B cell (primary cell): ENCODE measurements at regions not wholly inside any gene's neighbourhood (a gene's known extent, or its start where the extent isn't known, plus 50 kb on each side); places are given as distances from the start of the nearest gene placed in this dataset.

ENCODE experiments used
- ATAC-seq: fragments of 200-7000 bp; cut with Tn5 transposase; one replicate; pipeline ENCODE4 v1.10.0; 2021; ENCODE audit warnings: low read depth, mild to moderate bottlenecking, moderate number of reproducible peaks, moderate library complexity
- CTCF ChIA-PET: fragments of 350-600 bp; sonication (Branson Sonifier 250); formaldehyde crosslinking; loops from one replicate; lab custom pipeline; 2021; ENCODE audit warnings: antibody characterized with exemption, inconsistent platforms; lab: Charles Lee
- POLR2A ChIA-PET: fragments of 350-600 bp; sonication (Branson Sonifier 250); formaldehyde crosslinking; loops from one replicate; lab custom pipeline; 2021; ENCODE audit warnings: antibody characterized with exemption; lab: Charles Lee
- DNase-seq: peaks from one replicate; pipeline ENCODE4 v3.0.0; 2013
- H2AFZ ChIP-seq: 2 replicates; pipeline ENCODE4 v1.6.1; 2012; ENCODE audit warnings: mild to moderate bottlenecking, low read depth, low read length; ENCODE audit not compliant: insufficient read depth, poor library complexity, severe bottlenecking
- H3K27ac ChIP-seq, 2 donors: 1 replicate in 1 of 2; 2 replicates in 1 of 2; pipeline ENCODE4 v1.5.1; 2012 to 2013; ENCODE audit warnings: low read length in 2 of 2, mild to moderate bottlenecking in 2 of 2, moderate library complexity in 1 of 2
- H3K27me3 ChIP-seq, 4 experiments: fragments of 200-600 bp in 1 of 4; sonication (generic) in 1 of 4; replicated peaks in 1 of 4; 1 replicate in 2 of 4; 2 replicates in 2 of 4; pipeline versions ENCODE4 v1.6.1 to v1.7.0; 2013 to 2016; ENCODE audit warnings: low read length in 3 of 4, mild to moderate bottlenecking in 2 of 4, mixed read lengths in 1 of 4, moderate library complexity in 1 of 4; ENCODE audit not compliant: insufficient read depth in 4 of 4, control insufficient read depth in 3 of 4; ENCODE audit errors: control extremely low read depth in 1 of 4
- H3K36me3 ChIP-seq, 2 experiments: replicated peaks in 1 of 2; 1 replicate in 1 of 2; 2 replicates in 1 of 2; pipeline versions ENCODE4 v1.6.1 to v1.7.1; 2013; ENCODE audit warnings: low read length in 1 of 2; ENCODE audit not compliant: insufficient read depth in 2 of 2, control insufficient read depth in 1 of 2; ENCODE audit errors: control extremely low read depth in 1 of 2, extremely low read depth in 1 of 2
- H3K4me1 ChIP-seq, 2 donors: fragments of 200-600 bp in 1 of 2; sonication (generic) in 1 of 2; 1 replicate in 1 of 2; 2 replicates in 1 of 2; pipeline versions ENCODE4 v1.5.1 to v1.6.1; 2013 to 2017; ENCODE audit warnings: low read length in 2 of 2; ENCODE audit not compliant: control insufficient read depth in 2 of 2, insufficient read depth in 2 of 2
- H3K4me2 ChIP-seq: replicated peaks from 2 replicates; pipeline ENCODE3; 2012; ENCODE audit warnings: mild to moderate bottlenecking, low read depth, low read length; ENCODE audit not compliant: poor library complexity, severe bottlenecking
- H3K4me3 ChIP-seq, 5 experiments: fragments of 200-600 bp in 1 of 5; sonication (generic) in 1 of 5; 1 replicate in 3 of 5; 2 replicates in 2 of 5; pipeline versions ENCODE4 v1.5.1 to v1.7.0; 2011 to 2016; ENCODE audit warnings: low read length in 4 of 5, mild to moderate bottlenecking in 4 of 5, low read depth in 2 of 5, control low read depth in 1 of 5, moderate library complexity in 1 of 5; ENCODE audit not compliant: insufficient read depth in 1 of 5; ENCODE audit errors: control extremely low read depth in 1 of 5, extremely low read depth in 1 of 5
- H3K79me2 ChIP-seq: fragments of 200-600 bp; sonication (generic); one replicate; pipeline ENCODE4 v1.6.0; 2016; ENCODE audit warnings: low read length; ENCODE audit not compliant: control insufficient read depth, insufficient read depth
- H3K9ac ChIP-seq: fragments of 200-600 bp; sonication (generic); 2 replicates; pipeline ENCODE4 v1.6.1; 2017; ENCODE audit warnings: mild to moderate bottlenecking, low read length, moderate library complexity
- H3K9me3 ChIP-seq, 3 donors: one replicate each; pipeline versions ENCODE4 v1.6.1 to v1.7.1; 2013; ENCODE audit warnings: low read length in 2 of 3; ENCODE audit not compliant: control insufficient read depth in 2 of 3, insufficient read depth in 1 of 3; ENCODE audit errors: control extremely low read depth in 1 of 3
- H4K20me1 ChIP-seq: 2 replicates; pipeline ENCODE4 v1.6.0; 2012; ENCODE audit warnings: mild to moderate bottlenecking, low read length; ENCODE audit not compliant: insufficient read depth, control insufficient read depth, poor library complexity, severe bottlenecking
- H3K27ac Mint-ChIP-seq: one replicate; pipeline ENCODE4 v1.8.0; 2021; ENCODE audit warnings: mixed read lengths
- H3K27me3 Mint-ChIP-seq: one replicate; pipeline ENCODE4 v1.8.0; 2021; ENCODE audit warnings: mixed read lengths
- H3K4me1 Mint-ChIP-seq: one replicate; pipeline ENCODE4 v1.8.0; 2021; ENCODE audit warnings: mixed read lengths
- H3K4me3 Mint-ChIP-seq: one replicate; pipeline ENCODE4 v1.8.0; 2021; ENCODE audit warnings: mixed read lengths
- H3K9me3 Mint-ChIP-seq: one replicate; pipeline ENCODE4 v1.8.0; 2022; ENCODE audit warnings: mixed read lengths; ENCODE audit not compliant: insufficient read depth
- EZH2 ChIP-seq: IDR thresholded peaks from 2 replicates; pipeline ENCODE4 v1.6.1; 2012; ENCODE audit warnings: borderline replicate concordance, low read depth, mild to moderate bottlenecking, moderate library complexity, low read length; ENCODE audit not compliant: insufficient read depth, poor library complexity, severe bottlenecking
- WGBS: methylation state at CpG from one replicate; pipeline ENCODE4 v1.1.5; 2013; ENCODE audit warnings: missing lambda C conversion rate; ENCODE audit not compliant: insufficient coverage; 5-methylcytosine and 5-hydroxymethylcytosine counted together
- intact Hi-C: fragments of 100-400 bp; cut with micrococcal nuclease; formaldehyde crosslinking; loops from one replicate; pipeline ENCODE4 v1.10.0; 2022
- TF ChIP-seq, protein P1 (sequence below): fragments of 200-600 bp; IDR thresholded peaks from one replicate; pipeline ENCODE4 v1.8.0; 2022; ENCODE audit warnings: antibody characterized with exemption, mild to moderate bottlenecking

DNA sequence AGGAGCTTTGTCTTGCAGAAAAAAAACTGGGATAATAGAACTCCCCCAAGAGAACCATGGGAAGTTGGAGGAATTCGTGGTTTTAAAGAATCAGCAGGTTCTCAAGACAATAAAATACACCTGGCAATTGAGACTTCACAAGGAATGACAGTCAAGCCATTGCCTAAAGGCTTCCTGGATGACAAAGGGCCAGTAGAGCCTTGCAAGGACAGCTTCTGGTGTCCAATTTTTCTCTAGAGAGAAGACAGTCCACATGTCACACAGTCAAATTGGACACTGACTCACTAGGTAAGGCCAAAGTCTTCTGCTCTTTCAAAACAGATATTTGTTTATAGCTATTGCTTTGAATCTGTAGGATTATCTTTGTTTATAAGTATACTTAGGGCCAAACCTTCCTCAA lies 80.3 kb upstream of the BMP5 start:
- H2AFZ ChIP-seq = no peak overlapping the region

DNA sequence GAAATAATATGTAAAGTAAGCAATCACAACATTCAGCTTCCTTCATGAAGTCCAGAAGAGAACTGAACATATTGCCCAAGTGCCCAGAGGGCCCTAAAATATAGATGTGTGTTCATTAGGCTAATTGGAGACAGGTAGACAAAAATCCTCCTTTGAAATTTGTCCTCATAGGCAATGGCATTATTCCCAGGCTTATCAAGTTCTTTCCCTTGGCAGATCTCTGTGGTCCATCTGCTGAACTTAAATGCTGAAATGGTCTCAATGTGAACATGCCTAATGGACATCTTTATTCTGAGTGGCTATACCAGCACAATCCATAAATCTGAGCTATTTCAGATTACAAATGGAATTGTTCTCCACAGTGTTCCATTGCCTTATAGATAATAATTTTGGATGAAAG lies 79.0 kb upstream of the BMP5 start:
- intact Hi-C loops = no loop called here
- no peak for DNase-seq
- Histone ChIP-seq H3K79me2 (no peaks in the 10 kb centered on the region), H3K9me3 (peaks cover 0 to 12% (median 0%) of the 10 kb centered on the region in 3 donors), H3K9ac (no peak overlapping the region), H3K36me3 (no peaks in the 10 kb centered on the region), H3K27ac (no peak overlapping the region), H3K27me3 (no peaks in the 10 kb centered on the region), H3K4me1 (no peaks in the 10 kb centered on the region), H4K20me1 (no peaks in the 10 kb centered on the region), H2AFZ (no peak overlapping the region), H3K4me2 (no peak overlapping the region), H3K4me3 (no peak overlapping the region)
- TF ChIP-seq, protein P1, sequence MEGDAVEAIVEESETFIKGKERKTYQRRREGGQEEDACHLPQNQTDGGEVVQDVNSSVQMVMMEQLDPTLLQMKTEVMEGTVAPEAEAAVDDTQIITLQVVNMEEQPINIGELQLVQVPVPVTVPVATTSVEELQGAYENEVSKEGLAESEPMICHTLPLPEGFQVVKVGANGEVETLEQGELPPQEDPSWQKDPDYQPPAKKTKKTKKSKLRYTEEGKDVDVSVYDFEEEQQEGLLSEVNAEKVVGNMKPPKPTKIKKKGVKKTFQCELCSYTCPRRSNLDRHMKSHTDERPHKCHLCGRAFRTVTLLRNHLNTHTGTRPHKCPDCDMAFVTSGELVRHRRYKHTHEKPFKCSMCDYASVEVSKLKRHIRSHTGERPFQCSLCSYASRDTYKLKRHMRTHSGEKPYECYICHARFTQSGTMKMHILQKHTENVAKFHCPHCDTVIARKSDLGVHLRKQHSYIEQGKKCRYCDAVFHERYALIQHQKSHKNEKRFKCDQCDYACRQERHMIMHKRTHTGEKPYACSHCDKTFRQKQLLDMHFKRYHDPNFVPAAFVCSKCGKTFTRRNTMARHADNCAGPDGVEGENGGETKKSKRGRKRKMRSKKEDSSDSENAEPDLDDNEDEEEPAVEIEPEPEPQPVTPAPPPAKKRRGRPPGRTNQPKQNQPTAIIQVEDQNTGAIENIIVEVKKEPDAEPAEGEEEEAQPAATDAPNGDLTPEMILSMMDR = no peak
- no peak for TF ChIP-seq EZH2
- Mint-ChIP-seq H3K9me3 (peaks cover 4% of the 10 kb centered on the region), H3K27ac (no peak overlapping the region), H3K4me3 (no peak overlapping the region), H3K4me1 (no peaks in the 10 kb centered on the region), H3K27me3 (no peaks in the 10 kb centered on the region)
- ATAC-seq = no peak
- ChIA-PET POLR2A (no interaction called here), CTCF (no interaction called here)

More for the DNA sequence above, 80.3 kb upstream of the BMP5 start:
- Histone ChIP-seq H3K4me2 (no peak overlapping the region), H3K27ac (no peak overlapping the region), H4K20me1 (no peaks in the 10 kb centered on the region), H3K9ac (no peak overlapping the region), H3K27me3 (no peaks in the 10 kb centered on the region), H3K36me3 (no peaks in the 10 kb centered on the region), H3K79me2 (no peaks in the 10 kb centered on the region), H3K4me1 (no peaks in the 10 kb centered on the region), H3K4me3 (no peak overlapping the region), H3K9me3 (peaks cover 0 to 4% (median 0%) of the 10 kb centered on the region in 3 donors)
- Mint-ChIP-seq H3K27ac (no peak overlapping the region), H3K27me3 (no peaks in the 10 kb centered on the region), H3K4me3 (no peak overlapping the region), H3K4me1 (no peaks in the 10 kb centered on the region), H3K9me3 (peaks cover 4% of the 10 kb centered on the region)
- ATAC-seq = no peak
- intact Hi-C loops = no loop called here
- WGBS = no CpG with 5 or more reads among the region's 1 CpG
- POLR2A ChIA-PET = no interaction called here
- TF ChIP-seq, protein P1 = no peak
- no peak for TF ChIP-seq EZH2
- CTCF ChIA-PET = no interaction called here
- DNase-seq = no peak
